ENCODE measurements at regions not wholly inside any gene's neighbourhood (a gene's known extent, or its start where the extent isn't known, plus 50 kb on each side); places are given as distances from the start of the nearest gene placed in this dataset.

DNA sequence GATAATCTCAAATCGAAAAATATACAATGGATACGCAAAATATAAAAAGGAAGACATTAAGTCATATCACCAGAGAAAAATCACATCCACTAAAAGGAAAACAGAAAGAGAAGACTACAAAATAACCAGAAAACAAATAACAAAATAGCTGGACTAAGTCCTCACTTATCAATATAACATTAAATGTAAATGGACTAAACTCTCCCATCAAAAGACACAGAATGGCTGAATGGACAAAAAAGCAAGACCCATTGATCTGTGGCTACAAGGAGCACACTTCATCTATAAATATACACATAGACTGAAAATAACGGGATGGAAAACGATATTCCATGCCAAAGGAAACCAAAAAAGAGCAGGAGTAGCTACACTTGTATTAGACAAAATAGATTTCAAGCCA, 161.0 kb upstream of the PRKD1 start:
- TF ChIP-seq, protein P1, sequence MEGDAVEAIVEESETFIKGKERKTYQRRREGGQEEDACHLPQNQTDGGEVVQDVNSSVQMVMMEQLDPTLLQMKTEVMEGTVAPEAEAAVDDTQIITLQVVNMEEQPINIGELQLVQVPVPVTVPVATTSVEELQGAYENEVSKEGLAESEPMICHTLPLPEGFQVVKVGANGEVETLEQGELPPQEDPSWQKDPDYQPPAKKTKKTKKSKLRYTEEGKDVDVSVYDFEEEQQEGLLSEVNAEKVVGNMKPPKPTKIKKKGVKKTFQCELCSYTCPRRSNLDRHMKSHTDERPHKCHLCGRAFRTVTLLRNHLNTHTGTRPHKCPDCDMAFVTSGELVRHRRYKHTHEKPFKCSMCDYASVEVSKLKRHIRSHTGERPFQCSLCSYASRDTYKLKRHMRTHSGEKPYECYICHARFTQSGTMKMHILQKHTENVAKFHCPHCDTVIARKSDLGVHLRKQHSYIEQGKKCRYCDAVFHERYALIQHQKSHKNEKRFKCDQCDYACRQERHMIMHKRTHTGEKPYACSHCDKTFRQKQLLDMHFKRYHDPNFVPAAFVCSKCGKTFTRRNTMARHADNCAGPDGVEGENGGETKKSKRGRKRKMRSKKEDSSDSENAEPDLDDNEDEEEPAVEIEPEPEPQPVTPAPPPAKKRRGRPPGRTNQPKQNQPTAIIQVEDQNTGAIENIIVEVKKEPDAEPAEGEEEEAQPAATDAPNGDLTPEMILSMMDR (IDR thresholded peaks at IDR 0.05), result no peak
- no peak for TF ChIP-seq POLR2A (IDR thresholded peaks at IDR 0.05; ENCODE audit: low read depth)

Data from esophagus muscularis mucosa (tissue), 3 donors.